ENCODE measurements at regions not wholly inside any gene's neighbourhood (a gene's known extent, or its start where the extent isn't known, plus 50 kb on each side); places are given as distances from the start of the nearest gene placed in this dataset.

GRCh38 chr1:82511441-82511840 is 710.7 kb downstream of the ADGRL2 start:
- no peak for DNase-seq
- H3K27me3 ChIP-seq: no peaks in the 10 kb centered on the region
- H3K36me3 ChIP-seq: no peaks in the 10 kb centered on the region
- H3K9me3 ChIP-seq: no peaks in the 10 kb centered on the region
- TF ChIP-seq POLR2A (IDR thresholded peaks at IDR 0.05) (no peak), CTCF (IDR thresholded peaks at IDR 0.05) (no peak)
- H3K27ac ChIP-seq: no peak overlapping the region
- no peak overlapping the region for H3K4me3 ChIP-seq
- intact Hi-C loops (cut with DNase I): no loop called here
- no peak for ATAC-seq
- no peaks in the 10 kb centered on the region for H3K4me1 ChIP-seq

GRCh38 chr1:82510431-82510830 is 709.7 kb downstream of the ADGRL2 start:
- intact Hi-C loops (cut with DNase I): no loop called here

GRCh38 chr1:82507011-82507410 is 706.3 kb downstream of the ADGRL2 start:
- Histone ChIP-seq H3K4me1 (peaks cover 0 to 18% (median 0%) of the 10 kb centered on the region in 12 donors), H3K9me3 (no peaks in the 10 kb centered on the region), H3K27ac (no peak overlapping the region), H3K27me3 (no peaks in the 10 kb centered on the region), H3K36me3 (no peaks in the 10 kb centered on the region), H3K4me3 (no peak overlapping the region)
- DNase-seq (no peak), ATAC-seq (peak in 1 of 4 donors; percentile 50)
- intact Hi-C loops (cut with DNase I): no loop called here
- no peak for TF ChIP-seq CTCF (IDR thresholded peaks at IDR 0.05)
- no peak for TF ChIP-seq POLR2A (IDR thresholded peaks at IDR 0.05)
- 53 to 65% (median 57%) methylated on average over 1 of the region's 1 CpG for WGBS, 4 donors

More at GRCh38 chr1:82510431-82510830, 709.7 kb downstream of the ADGRL2 start:
- H3K27me3 ChIP-seq: no peaks in the 10 kb centered on the region
- DNase-seq (no peak), ATAC-seq (no peak)
- peaks cover 0 to under 1% (median 0%) of the 10 kb centered on the region in 12 donors for H3K4me1 ChIP-seq
- H3K9me3 ChIP-seq: no peaks in the 10 kb centered on the region
- no peak overlapping the region for H3K27ac ChIP-seq
- WGBS, 4 donors: 86 to 95% (median 92%) methylated on average over 2 of the region's 2 CpGs
- H3K36me3 ChIP-seq: no peaks in the 10 kb centered on the region
- no peak for TF ChIP-seq POLR2A (IDR thresholded peaks at IDR 0.05)
- TF ChIP-seq CTCF (IDR thresholded peaks at IDR 0.05): no peak
- no peak overlapping the region for H3K4me3 ChIP-seq

- 62 to 86% (median 74%) methylated on average over 1 of the region's 1 CpG for WGBS, 4 donors
- DNase-seq (no peak), ATAC-seq (no peak)
- no peaks in the 10 kb centered on the region for H3K9me3 ChIP-seq
- H3K27me3 ChIP-seq: no peaks in the 10 kb centered on the region
- TF ChIP-seq CTCF (IDR thresholded peaks at IDR 0.05) (no peak), POLR2A (IDR thresholded peaks at IDR 0.05) (no peak)
- no peaks in the 10 kb centered on the region for H3K36me3 ChIP-seq
- intact Hi-C loops (cut with DNase I): no loop called here
- H3K4me1 ChIP-seq: peaks cover 0 to 18% (median 0%) of the 10 kb centered on the region in 12 donors
- no peak overlapping the region for H3K4me3 ChIP-seq
- peak overlapping the region in 1 of 12 donors; percentile 0 for H3K27ac ChIP-seq
Observed at GRCh38 chr1:82503822-82504221, 703.1 kb downstream of the ADGRL2 start.
